Occipital lobe (tissue), 1 donor: ENCODE measurements at regions not wholly inside any gene's neighbourhood (a gene's known extent, or its start where the extent isn't known, plus 50 kb on each side); places are given as distances from the start of the nearest gene placed in this dataset.
"Not testable (repeated sequence)": the region's sequence is repeated elsewhere in the genome, so short reads cannot be mapped to it uniquely, and the experiment has no call there.

ENCODE experiments used
- DNase-seq: peaks from one replicate; lab custom pipeline; 2025; lab: John Stamatoyannopoulos, UW

- DNase-seq, result no peak
These were observed 87.2 kb upstream of the CTBP2 start for GRCh38 chr10:125247576-125247975.

DNA sequence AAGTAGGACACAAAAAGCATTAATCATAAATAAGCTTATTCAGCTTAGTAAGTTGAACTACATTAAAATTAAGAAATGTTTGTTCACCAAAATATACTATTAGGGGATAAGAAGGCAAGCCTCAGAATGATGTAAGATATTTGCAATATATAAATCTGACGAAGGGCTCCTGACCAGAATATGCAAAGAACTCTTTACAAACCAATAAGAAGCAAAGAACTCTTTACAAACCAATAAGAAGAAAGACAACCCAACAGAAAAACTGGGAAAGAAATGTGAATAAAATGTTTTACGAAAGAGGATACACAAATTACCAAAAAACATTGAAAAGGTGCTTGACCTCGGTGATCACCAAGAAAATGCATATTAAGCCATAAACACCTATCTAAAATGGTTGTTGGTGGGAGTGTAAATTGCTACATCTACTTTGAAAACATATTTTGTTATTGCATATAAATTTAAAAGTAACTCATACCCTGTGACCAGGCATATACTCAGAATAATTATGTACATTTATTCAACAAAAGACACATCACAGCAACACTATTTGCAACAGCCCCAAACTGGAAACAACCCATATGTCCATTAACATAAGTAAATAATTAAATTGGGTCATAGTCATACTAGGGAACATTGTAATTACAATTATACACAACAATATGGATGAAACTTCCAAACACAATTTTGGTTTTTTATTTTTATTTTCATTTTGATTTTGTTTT, 83.3 kb upstream of the CTBP2 start:
- no peak for DNase-seq

DNA sequence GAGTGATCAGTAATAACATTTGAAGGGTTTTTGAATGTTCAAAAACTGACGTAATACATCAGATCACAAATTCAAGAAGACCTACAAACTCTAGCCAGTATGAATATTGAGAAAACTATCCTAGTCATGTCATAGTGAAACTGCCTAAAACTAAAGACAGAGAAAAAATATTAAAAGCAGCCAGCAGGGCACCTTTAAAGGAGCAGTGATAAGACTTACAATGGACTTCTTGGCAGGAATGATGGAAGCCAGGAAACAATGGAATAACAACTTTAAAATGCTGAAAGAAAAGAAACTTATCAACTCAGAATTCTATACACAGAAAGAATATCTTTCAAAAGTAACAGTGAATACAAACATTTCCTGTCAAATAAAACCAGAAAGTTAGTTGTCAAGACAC, 78.3 kb upstream of the CTBP2 start:
- DNase-seq, result no peak

DNA sequence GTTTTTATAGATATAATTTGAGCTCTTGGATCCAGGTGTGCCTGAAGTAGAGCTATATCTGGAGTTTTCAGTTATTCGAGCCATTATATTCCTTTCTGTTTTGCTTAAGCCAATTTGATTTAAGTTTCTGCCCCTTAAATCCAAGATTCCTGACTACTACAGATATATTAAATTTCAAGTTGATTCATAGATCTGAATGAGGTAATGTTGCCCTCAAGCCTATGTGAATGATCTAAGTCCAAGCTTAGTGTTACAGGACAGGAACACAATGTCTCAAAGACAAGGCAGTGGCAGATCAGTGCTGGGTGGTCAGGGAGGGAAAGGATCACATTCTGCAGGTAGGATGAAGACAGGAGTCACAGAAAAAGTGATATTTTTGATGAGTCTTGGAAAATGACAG, 75.7 kb upstream of the CTBP2 start:
- no peak for DNase-seq

DNA sequence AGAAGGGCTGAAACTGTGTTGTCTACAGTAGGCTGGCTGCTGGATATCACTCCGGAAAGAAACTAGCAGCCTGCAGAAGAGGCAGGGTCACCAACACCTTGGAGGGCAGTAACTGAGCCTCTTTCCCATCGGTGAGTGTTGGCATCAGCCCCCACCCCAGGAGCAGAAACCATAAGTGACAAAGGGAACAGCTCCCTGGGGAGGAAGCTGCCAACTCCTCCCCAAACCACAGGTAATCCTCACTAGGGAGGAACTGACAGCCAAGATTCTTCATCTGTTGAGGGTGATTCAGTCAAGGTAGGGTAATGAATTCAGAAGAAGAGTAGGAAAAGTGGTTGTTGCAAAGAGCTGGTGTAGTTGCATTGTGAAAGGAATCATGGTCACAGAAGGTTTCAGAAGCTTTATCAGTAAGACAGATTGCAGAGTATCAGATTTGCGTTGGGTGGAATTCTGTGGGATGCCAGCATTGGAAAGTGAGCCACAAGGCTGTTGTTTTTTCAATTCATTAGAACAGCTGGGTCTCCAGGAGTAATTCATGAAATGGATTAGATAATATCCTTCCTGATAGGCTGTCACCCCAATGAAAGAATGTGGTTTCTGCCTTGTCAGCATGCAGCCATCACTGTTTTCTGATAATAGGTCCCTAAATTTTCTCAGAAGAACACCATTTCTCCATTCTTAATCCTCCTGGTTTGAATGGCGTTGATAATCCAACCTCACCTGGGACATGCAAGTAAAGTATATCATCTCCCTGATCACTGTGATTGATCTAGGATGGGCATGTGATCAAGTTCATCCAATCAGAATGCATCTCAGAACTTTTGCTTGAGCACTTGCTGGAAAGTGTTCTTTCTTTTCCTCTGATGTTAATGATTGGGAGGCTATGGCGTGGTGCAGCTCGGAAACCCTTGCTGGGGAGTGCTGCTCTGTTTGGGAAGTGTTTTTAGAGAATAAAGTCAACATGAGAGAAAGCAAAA, 75.0 kb upstream of the CTBP2 start:
- no peak for DNase-seq

GRCh38 chr10:125234576-125234975, 74.2 kb upstream of the CTBP2 start:
- not testable (repeated sequence) for DNase-seq

DNA sequence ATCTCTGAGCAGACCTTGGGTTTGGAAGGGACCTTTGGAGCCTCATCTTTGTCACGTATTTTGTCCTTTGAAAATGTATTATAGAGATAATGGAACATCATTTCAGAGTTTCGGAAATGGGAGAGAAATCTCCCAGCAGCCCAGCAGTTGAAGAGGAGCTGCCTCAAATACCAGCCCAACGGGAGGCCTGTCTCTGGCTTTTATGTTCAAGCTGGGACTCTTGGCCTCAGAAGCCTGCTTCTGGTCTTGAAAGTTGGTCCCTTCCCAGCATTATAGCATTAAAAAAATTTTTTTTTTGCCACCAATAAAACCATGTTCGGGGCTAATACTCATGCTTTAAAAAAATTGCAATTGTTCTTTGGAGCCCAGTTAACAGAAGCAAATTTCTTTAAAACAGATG, 73.4 kb upstream of the CTBP2 start:
- no peak for DNase-seq

- DNase-seq, result no peak
These were observed 72.5 kb upstream of the CTBP2 start for GRCh38 chr10:125232841-125233240.

- DNase-seq, result no peak
These were observed 71.6 kb upstream of the CTBP2 start for GRCh38 chr10:125231813-125232475.

DNA sequence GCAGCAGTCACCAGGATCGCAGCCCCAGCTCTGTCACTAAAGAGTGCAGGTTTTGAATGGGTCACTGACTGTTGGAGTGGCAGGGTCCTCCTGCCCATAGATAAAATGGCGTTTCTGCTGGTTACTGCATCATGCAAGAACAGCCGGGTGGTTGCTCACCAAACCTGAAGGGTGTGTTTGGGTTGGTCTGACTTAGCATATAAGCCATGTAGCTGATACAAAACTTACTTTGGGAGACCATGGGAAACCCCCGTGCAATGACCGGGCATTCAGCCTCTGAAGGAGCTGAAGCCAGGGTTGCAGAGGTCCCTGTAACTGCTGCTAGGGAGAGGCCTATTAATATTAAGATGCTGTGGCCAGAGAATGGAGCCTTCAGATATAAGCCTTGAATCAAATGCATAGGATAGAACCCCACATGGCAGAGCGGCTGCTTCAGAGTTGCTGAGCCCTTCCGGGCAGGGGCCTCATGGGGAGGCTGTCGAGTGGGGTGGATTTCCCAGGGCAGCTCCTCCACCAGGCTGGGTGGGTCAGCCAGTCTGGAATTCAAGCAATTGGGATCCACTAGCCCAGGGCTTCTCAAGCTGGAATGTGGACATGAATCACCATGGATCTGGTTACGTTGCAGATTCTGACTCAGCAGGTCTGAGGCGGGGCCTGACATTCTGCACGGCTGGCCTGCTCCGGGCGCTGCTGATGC, 70.9 kb upstream of the CTBP2 start:
- no peak for DNase-seq

DNA sequence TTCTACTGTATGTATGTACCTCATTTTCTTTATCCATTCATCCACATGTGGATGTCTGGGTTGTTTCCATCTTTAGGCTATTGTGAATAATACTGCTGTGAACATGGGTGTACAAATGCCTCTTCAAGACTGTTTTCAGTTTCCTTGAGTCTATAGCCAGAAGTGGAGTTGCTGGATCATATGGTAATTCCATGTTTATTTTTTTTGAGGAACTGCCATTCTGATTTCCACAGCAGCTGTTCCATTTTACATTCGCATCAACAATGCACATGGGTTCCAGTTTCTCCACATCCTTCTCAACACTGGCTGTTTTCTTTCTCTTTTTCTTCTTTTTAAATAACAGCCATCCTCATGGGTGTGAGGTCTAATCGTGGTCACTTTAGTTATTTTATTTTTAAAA, 69.9 kb upstream of the CTBP2 start:
- no peak for DNase-seq

- DNase-seq, result not testable (repeated sequence)
These were observed 68.0 kb upstream of the CTBP2 start for GRCh38 chr10:125228245-125228940.

- no peak for DNase-seq
These were observed 67.2 kb upstream of the CTBP2 start for GRCh38 chr10:125227546-125227945.

GRCh38 chr10:125226823-125227222, 66.5 kb upstream of the CTBP2 start:
- no peak for DNase-seq

GRCh38 chr10:125226005-125226404, 65.6 kb upstream of the CTBP2 start:
- no peak for DNase-seq

- no peak for DNase-seq
These were observed 64.7 kb upstream of the CTBP2 start for GRCh38 chr10:125225051-125225450.

DNA sequence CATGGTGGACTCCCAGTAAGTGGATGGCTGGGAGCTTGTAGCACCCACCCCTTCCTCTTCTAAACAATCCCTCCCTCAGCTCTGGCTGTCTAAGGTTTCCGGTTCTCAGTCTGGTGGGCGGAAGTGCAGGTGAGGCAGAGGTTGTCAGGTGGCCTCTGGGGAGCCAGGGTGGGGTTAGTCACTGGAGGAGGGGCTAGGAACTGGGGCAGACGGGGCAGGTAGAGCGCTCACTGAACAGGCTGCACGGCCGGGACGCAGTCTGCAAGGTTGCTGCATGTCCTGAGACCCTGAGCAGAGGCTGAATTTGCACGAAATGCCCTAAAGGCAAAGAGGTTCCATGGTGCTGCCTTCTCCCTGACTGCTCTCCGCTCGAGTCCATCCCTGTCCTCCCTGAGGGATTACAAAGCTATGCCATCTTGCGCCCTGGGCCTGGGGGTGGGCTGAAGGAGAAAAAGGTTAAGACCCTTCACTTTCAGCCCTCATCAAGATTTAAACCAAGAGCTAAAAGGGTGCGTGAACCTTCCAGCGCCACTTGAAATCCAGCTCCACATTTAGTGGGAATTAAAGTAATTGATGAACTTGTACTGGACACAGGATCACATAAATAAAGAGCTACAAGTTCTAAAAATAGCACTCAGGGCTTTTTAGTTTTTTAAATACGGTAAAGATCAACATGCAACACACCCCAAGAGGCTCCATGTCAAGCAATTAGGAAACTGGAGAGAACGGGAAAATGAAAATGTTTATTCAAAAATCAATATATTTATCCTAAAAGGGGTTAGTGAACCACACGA, 62.3 kb upstream of the CTBP2 start:
- no peak for DNase-seq

DNA sequence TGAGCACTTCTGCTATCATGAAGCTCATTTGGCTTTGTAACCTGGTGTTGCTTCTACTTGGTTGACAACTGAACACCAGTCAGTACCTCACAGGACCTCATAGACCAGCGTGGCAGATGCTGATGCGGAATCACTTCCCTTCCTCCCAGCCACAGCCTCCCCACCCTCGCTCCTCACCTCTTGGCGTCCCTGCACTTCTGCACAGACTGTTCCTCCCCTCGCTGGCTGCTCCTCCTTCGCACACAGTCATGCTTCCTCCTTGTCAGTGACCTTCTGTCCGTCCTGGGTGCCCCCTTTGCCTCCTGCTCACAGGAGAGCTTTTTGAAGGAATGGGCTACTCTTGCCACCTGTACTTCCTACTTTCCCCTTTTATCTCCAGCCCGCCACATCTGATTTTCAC, 61.4 kb upstream of the CTBP2 start:
- DNase-seq, result no peak

DNA sequence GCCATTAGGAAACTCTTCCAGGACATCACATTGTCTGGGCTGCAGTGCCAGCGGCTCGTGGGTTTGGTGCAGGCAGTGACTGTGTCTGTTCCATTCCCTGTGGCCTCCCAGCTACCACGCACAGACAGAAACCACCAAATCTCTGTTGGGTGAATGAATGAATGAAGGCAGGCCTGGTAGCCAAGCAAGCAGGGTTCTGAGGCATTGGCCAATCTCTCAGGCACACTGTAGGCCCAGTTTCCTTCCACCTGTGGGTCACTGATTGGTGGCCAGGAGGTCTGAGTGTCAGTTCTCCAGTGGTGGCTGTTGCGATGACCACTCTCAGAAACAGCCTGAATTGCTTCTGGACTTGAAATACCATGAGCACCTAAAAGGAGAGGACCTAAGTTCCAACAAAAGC, 59.4 kb upstream of the CTBP2 start:
- no peak for DNase-seq

- no peak for DNase-seq
These were observed 58.6 kb upstream of the CTBP2 start for GRCh38 chr10:125218967-125219366.
